BJ (cell line): ENCODE measurements at regions not wholly inside any gene's neighbourhood (a gene's known extent, or its start where the extent isn't known, plus 50 kb on each side); places are given as distances from the start of the nearest gene placed in this dataset.

ENCODE experiments used
- CTCF ChIA-PET: fragments of 350-600 bp; formaldehyde crosslinking; extraction: SDS; loops from one replicate; lab custom pipeline; 2021; ENCODE audit warnings: antibody characterized with exemption, inconsistent platforms; lab: Yijun Ruan, JAX
- POLR2A ChIA-PET: fragments of 300-600 bp; sonication (Branson Sonifier 250); formaldehyde crosslinking; extraction: SDS; loops from one replicate; lab custom pipeline; 2021; ENCODE audit warnings: antibody characterized with exemption; lab: Charles Lee
- DNase-seq: peaks from one replicate; pipeline ENCODE4 v3.0.0-alpha.2; 2011; ENCODE audit warnings: low read depth
- H3K27me3 ChIP-seq: 2 replicates; pipeline ENCODE4 v1.6.0; 2011; ENCODE audit warnings: low read length; ENCODE audit not compliant: control insufficient read depth, insufficient read depth
- H3K36me3 ChIP-seq: 2 replicates; pipeline ENCODE4 v1.5.1; 2011; ENCODE audit warnings: low read length; ENCODE audit not compliant: control insufficient read depth, insufficient read depth
- H3K4me3 ChIP-seq: 2 replicates; pipeline ENCODE4 v1.5.1; 2011; ENCODE audit warnings: low read depth, mild to moderate bottlenecking, control low read depth, low read length
- TF ChIP-seq, protein P1 (sequence below): IDR thresholded peaks from 2 replicates; pipeline ENCODE4 v1.5.1; 2011; ENCODE audit warnings: low read depth, mild to moderate bottlenecking, control low read depth, inconsistent platforms, low read length, moderate library complexity; ENCODE audit not compliant: insufficient read depth

DNA sequence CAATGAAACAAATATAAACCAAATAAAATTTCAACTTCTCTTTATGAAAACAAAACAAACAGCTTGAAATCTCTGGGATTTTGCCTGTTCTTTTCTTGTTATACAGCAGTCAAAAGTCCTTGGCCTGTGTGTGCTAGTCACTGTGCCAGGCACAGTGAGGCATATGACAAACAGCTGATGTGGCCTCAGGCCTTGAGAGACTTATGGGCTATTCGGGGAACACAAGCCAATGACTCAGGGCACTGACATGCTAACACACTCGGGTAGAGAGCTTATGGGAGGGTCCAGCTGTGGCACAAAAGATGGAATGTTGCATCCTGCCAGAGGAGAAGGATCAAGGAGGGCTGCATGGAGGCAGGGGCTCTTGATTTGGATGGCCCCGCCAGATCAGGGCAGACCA lies 95.4 kb upstream of the NKX2-2 start:
- CTCF ChIA-PET, result no interaction called here
- TF ChIP-seq, protein P1, sequence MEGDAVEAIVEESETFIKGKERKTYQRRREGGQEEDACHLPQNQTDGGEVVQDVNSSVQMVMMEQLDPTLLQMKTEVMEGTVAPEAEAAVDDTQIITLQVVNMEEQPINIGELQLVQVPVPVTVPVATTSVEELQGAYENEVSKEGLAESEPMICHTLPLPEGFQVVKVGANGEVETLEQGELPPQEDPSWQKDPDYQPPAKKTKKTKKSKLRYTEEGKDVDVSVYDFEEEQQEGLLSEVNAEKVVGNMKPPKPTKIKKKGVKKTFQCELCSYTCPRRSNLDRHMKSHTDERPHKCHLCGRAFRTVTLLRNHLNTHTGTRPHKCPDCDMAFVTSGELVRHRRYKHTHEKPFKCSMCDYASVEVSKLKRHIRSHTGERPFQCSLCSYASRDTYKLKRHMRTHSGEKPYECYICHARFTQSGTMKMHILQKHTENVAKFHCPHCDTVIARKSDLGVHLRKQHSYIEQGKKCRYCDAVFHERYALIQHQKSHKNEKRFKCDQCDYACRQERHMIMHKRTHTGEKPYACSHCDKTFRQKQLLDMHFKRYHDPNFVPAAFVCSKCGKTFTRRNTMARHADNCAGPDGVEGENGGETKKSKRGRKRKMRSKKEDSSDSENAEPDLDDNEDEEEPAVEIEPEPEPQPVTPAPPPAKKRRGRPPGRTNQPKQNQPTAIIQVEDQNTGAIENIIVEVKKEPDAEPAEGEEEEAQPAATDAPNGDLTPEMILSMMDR, result no peak
- POLR2A ChIA-PET, result no interaction called here
- no peak for DNase-seq
- H3K4me3 ChIP-seq, result no peak overlapping the region
- no peaks in the 10 kb centered on the region for H3K36me3 ChIP-seq
- no peaks in the 10 kb centered on the region for H3K27me3 ChIP-seq

DNA sequence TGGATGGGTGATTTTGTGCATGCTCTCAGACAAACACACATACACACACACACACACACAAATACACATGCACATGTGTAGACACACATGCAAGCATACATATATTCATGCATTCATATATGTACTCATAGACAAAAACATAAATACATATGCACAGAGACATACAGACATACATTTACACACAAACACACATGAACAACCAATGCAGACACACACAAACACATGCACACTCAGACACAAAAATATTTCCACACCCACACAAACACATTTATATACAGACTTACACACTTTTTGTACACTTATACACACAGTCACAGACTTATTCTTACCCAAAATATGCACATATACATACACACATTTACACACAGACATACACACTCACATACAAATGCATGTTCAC lies 94.9 kb upstream of the NKX2-2 start:
- DNase-seq, result no peak
- CTCF ChIA-PET, result no interaction called here

DNA sequence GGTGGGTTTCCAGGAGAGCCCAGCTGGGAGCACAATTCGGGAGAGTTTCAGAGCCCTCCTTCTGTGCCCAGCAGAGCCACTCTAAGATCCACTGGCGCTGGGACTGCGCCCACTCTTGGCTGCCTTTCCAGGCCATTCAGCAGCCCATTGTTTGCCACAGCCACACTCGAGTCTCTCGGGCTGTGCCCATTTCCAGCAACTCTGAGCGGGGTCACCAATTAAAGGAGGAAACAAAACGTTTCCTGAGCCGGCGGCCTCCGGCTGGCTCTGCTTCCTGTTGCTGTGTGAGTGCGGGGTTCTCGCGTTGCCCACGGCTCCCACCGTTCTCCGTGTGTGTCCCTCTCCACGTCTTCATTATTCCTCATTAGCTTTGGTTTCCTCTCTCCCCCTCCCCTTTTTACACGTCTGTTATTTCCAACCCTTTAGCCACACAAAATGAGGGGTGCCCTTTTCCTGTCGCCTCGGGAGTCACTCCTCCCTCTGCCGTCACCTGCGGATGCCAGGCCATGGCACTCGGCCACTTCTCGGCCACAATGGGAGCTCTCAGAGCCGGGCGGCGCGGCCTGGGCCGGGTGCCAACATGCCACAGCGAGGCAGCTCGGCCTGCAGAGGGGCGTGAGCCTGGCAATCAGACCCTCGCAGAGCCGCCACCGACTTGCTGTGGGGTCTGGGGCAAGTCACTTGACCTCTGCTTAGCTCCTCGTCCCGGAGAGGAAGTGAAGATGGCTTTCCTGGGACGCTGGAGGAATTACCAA lies 94.3 kb upstream of the NKX2-2 start:
- H3K36me3 ChIP-seq, result no peaks in the 10 kb centered on the region
- H3K4me3 ChIP-seq, result no peak overlapping the region
- no peak for DNase-seq
- ChIA-PET POLR2A (no interaction called here), CTCF (interaction anchor here (0.6 to 1.2 kb wide), 2 partner anchors 770 to 1325 kb away, joined by 3 read pairs; no protein-coding TSS in a partner anchor)
- TF ChIP-seq, protein P1, result no peak
- H3K27me3 ChIP-seq, result no peaks in the 10 kb centered on the region

More for the DNA sequence above, 94.9 kb upstream of the NKX2-2 start:
- no peaks in the 10 kb centered on the region for H3K27me3 ChIP-seq
- TF ChIP-seq, protein P1, result no peak
- H3K36me3 ChIP-seq, result no peaks in the 10 kb centered on the region
- H3K4me3 ChIP-seq, result no peak overlapping the region
- POLR2A ChIA-PET, result no interaction called here

DNA sequence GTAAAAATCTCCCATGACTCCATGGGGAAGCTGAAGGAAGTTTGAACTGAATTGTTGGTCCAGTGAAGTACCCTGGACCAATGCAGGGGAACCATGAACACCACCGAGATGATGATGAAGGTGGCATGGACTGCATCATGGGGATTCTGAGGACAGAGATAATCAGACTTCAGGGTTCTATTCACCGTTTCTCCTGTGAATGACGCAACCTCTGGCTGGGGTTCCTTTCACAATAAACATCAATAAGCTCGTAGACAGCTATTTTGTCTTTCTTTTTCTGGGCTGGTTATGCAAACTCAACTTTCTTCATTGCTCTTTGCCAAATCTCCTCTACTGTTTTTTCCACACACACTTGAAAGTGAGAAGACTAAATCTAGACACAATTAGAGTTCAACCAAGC lies 87.9 kb upstream of the NKX2-2 start:
- ChIA-PET CTCF (interaction anchor here (1.2 kb wide), 1 partner anchor 14 kb away, joined by 7 read pairs; no protein-coding TSS in a partner anchor), POLR2A (no interaction called here)
- Histone ChIP-seq H3K27me3 (no peaks in the 10 kb centered on the region), H3K36me3 (no peaks in the 10 kb centered on the region), H3K4me3 (no peak overlapping the region)
- DNase-seq, result no peak
- TF ChIP-seq, protein P1, result no peak

DNA sequence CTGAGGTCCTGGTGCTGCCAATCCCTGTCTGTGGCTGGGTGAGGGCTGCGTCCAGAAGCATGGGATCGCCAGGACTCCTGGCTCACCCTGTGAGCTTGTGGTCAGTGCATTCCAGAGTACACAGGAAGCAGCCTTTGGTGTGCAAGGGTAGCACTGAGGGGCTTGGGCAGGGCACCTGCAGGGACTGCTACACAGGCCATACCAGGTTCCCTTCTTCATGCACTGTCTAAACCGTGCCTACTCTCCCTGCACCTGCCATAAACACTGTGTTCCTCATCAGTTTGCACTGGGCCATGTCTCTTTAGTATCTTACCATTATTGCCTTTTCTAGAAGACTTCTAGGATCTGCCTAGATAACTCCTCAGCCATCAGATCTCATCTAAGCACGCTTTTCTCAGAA lies 72.8 kb upstream of the NKX2-2 start:
- ChIA-PET POLR2A (no interaction called here), CTCF (no interaction called here)
- Histone ChIP-seq H3K27me3 (no peaks in the 10 kb centered on the region), H3K4me3 (no peak overlapping the region), H3K36me3 (no peaks in the 10 kb centered on the region)
- TF ChIP-seq, protein P1, result no peak
- DNase-seq, result no peak
